H1 (cell line): ENCODE measurements at regions not wholly inside any gene's neighbourhood (a gene's known extent, or its start where the extent isn't known, plus 50 kb on each side); places are given as distances from the start of the nearest gene placed in this dataset.

Source experiments
- BACH1 ChIP-seq: IDR thresholded peaks from 2 replicates; pipeline ENCODE4 v1.6.1; 2012; ENCODE audit warnings: low read length, improper control_type of control experiment
- BRCA1 ChIP-seq: IDR thresholded peaks from 2 replicates; pipeline ENCODE4 v1.6.1; 2012; ENCODE audit warnings: low read depth, low read length, improper control_type of control experiment
- EZH2 ChIP-seq: fragments of 200-600 bp; sonication (generic); IDR thresholded peaks from 2 replicates; pipeline ENCODE4 v1.7.1; 2012; ENCODE audit warnings: low read depth, mild to moderate bottlenecking, moderate library complexity, low read length, inconsistent platforms; ENCODE audit not compliant: severe bottlenecking
- JUND ChIP-seq: IDR thresholded peaks from 2 replicates; pipeline ENCODE4 v1.6.1; 2011; ENCODE audit warnings: mild to moderate bottlenecking, improper control_type of control experiment, low read length
- POLR2A ChIP-seq, 2 experiments: IDR thresholded peaks; 1 replicate in 1 of 2; 2 replicates in 1 of 2; pipeline ENCODE4 v1.6.1; 2011; ENCODE audit warnings: low read depth in 2 of 2, low read length in 2 of 2, mild to moderate bottlenecking in 2 of 2; ENCODE audit errors: control extremely low read depth in 1 of 2
- POLR2AphosphoS5 ChIP-seq: IDR thresholded peaks from 2 replicates; pipeline ENCODE4 v1.6.1; 2011; ENCODE audit warnings: low read depth, low read length
- TAF1 ChIP-seq: IDR thresholded peaks from 2 replicates; pipeline ENCODE4 v1.6.1; 2011; ENCODE audit warnings: mild to moderate bottlenecking, low read depth, low read length
- TF ChIP-seq, protein P1 (sequence below): IDR thresholded peaks from 2 replicates; pipeline ENCODE4 v1.6.1; 2012; ENCODE audit warnings: low read length, inconsistent platforms

DNA sequence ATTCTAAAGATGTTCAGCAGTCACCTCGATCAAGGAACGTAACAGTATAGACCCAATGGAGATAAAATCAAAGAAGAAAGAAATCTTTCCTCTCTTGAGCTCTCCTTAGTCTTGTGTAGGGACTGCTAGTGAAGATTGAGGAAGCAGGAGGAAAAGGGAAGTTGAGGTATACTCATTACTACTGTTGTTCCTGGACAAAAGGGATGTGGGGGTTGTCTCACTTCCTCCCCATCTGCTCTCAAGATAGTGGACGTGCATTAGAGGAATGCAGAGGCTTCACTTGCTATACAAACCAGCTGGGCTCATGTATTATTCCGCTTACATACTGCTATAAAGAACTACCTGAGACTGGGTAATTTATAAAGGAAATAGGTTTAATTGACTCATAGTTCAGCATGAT lies 208.9 kb upstream of the ARHGEF9 start:
- TF ChIP-seq TAF1 (no peak), BACH1 (no peak), EZH2 (no peak), JUND (no peak), POLR2AphosphoS5 (no peak), POLR2A (IDR thresholded peaks at IDR 0.05; ENCODE audit: control extremely low read depth in 1 of 2, low read depth in 2 of 2, low read length in 2 of 2) (no peak), BRCA1 (no peak)
- TF ChIP-seq, protein P1, sequence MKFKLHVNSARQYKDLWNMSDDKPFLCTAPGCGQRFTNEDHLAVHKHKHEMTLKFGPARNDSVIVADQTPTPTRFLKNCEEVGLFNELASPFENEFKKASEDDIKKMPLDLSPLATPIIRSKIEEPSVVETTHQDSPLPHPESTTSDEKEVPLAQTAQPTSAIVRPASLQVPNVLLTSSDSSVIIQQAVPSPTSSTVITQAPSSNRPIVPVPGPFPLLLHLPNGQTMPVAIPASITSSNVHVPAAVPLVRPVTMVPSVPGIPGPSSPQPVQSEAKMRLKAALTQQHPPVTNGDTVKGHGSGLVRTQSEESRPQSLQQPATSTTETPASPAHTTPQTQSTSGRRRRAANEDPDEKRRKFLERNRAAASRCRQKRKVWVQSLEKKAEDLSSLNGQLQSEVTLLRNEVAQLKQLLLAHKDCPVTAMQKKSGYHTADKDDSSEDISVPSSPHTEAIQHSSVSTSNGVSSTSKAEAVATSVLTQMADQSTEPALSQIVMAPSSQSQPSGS: no peak
